Glutamatergic neuron (in vitro differentiated cells): ENCODE measurements at regions not wholly inside any gene's neighbourhood (a gene's known extent, or its start where the extent isn't known, plus 50 kb on each side); places are given as distances from the start of the nearest gene placed in this dataset.

ENCODE experiments used
- DNase-seq: peaks from one replicate; pipeline ENCODE4 v3.0.0; 2022
- H3K27ac Mint-ChIP-seq: one replicate; pipeline ENCODE4 v1.8.0; 2020; ENCODE audit warnings: mild to moderate bottlenecking, mixed read lengths, inconsistent platforms; ENCODE audit not compliant: unreplicated experiment
- H3K27me3 Mint-ChIP-seq: one replicate; pipeline ENCODE4 v1.8.0; 2020; ENCODE audit warnings: mild to moderate bottlenecking, moderate library complexity, mixed read lengths, inconsistent platforms; ENCODE audit not compliant: unreplicated experiment
- H3K36me3 Mint-ChIP-seq: one replicate; pipeline ENCODE4 v1.8.0; 2020; ENCODE audit warnings: mild to moderate bottlenecking, mixed read lengths, inconsistent platforms; ENCODE audit not compliant: unreplicated experiment
- H3K4me1 Mint-ChIP-seq: one replicate; pipeline ENCODE4 v1.8.0; 2020; ENCODE audit warnings: mild to moderate bottlenecking, low read depth, mixed read lengths, inconsistent platforms; ENCODE audit not compliant: unreplicated experiment
- H3K4me3 Mint-ChIP-seq: one replicate; pipeline ENCODE4 v1.8.0; 2020; ENCODE audit warnings: mild to moderate bottlenecking, mixed read lengths, inconsistent platforms; ENCODE audit not compliant: unreplicated experiment
- H3K9me3 Mint-ChIP-seq: one replicate; pipeline ENCODE4 v1.8.0; 2020; ENCODE audit warnings: mild to moderate bottlenecking, moderate library complexity, mixed read lengths, inconsistent platforms; ENCODE audit not compliant: unreplicated experiment
- CTCF ChIP-seq: fragments of 200-600 bp; sonication (generic); IDR thresholded peaks from one replicate; pipeline ENCODE4 v1.5.0; 2021; ENCODE audit not compliant: partially characterized antibody, unreplicated experiment

GRCh38 chr9:82456642-82457041, 468.1 kb downstream of the SPATA31D1 start:
- H3K36me3 Mint-ChIP-seq, result peaks cover 5% of the 10 kb centered on the region
- no peak for DNase-seq
- H3K4me1 Mint-ChIP-seq, result peaks cover 19% of the 10 kb centered on the region
- H3K4me3 Mint-ChIP-seq, result no peak overlapping the region
- TF ChIP-seq CTCF, result no peak
- no peak overlapping the region for H3K27ac Mint-ChIP-seq
- no peaks in the 10 kb centered on the region for H3K27me3 Mint-ChIP-seq
- H3K9me3 Mint-ChIP-seq, result peaks cover 2% of the 10 kb centered on the region

- DNase-seq, result no peak
- TF ChIP-seq CTCF, result no peak
- peaks cover 19% of the 10 kb centered on the region for H3K4me1 Mint-ChIP-seq
- H3K9me3 Mint-ChIP-seq, result no peaks in the 10 kb centered on the region
- H3K36me3 Mint-ChIP-seq, result peaks cover 4% of the 10 kb centered on the region
- no peak overlapping the region for H3K4me3 Mint-ChIP-seq
- H3K27ac Mint-ChIP-seq, result no peak overlapping the region
- H3K27me3 Mint-ChIP-seq, result no peaks in the 10 kb centered on the region
These were observed 468.7 kb downstream of the SPATA31D1 start for GRCh38 chr9:82457298-82457697.

- no peaks in the 10 kb centered on the region for H3K9me3 Mint-ChIP-seq
- no peak for DNase-seq
- H3K36me3 Mint-ChIP-seq, result no peaks in the 10 kb centered on the region
- peaks cover 19% of the 10 kb centered on the region for H3K4me1 Mint-ChIP-seq
- H3K27me3 Mint-ChIP-seq, result no peaks in the 10 kb centered on the region
- H3K27ac Mint-ChIP-seq, result no peak overlapping the region
- no peak for TF ChIP-seq CTCF
- H3K4me3 Mint-ChIP-seq, result no peak overlapping the region
These were observed 469.3 kb downstream of the SPATA31D1 start for GRCh38 chr9:82457891-82458290.

- no peak for DNase-seq
- Mint-ChIP-seq H3K4me3 (no peak overlapping the region), H3K4me1 (peaks cover 19% of the 10 kb centered on the region), H3K9me3 (no peaks in the 10 kb centered on the region), H3K27ac (no peak overlapping the region), H3K27me3 (no peaks in the 10 kb centered on the region), H3K36me3 (no peaks in the 10 kb centered on the region)
- no peak for TF ChIP-seq CTCF
These were observed 469.7 kb downstream of the SPATA31D1 start for GRCh38 chr9:82458296-82458695.

- peak; percentile 75 for DNase-seq
- no peaks in the 10 kb centered on the region for H3K36me3 Mint-ChIP-seq
- peak; percentile 63 for TF ChIP-seq CTCF
- H3K4me3 Mint-ChIP-seq, result peak overlapping the region; percentile 53
- peaks cover 16% of the 10 kb centered on the region for H3K4me1 Mint-ChIP-seq
- H3K27ac Mint-ChIP-seq, result no peak overlapping the region
- peaks cover 1% of the 10 kb centered on the region for H3K9me3 Mint-ChIP-seq
- H3K27me3 Mint-ChIP-seq, result peaks cover 3% of the 10 kb centered on the region
These were observed 478.2 kb downstream of the SPATA31D1 start for GRCh38 chr9:82466616-82467260.
